PC-9 (cell line): ENCODE measurements at regions not wholly inside any gene's neighbourhood (a gene's known extent, or its start where the extent isn't known, plus 50 kb on each side); places are given as distances from the start of the nearest gene placed in this dataset.

Source experiments
- CTCF ChIP-seq: fragments of 200-600 bp; sonication (generic); conservative IDR thresholded peaks from 2 replicates; pipeline ENCODE4 v1.6.1; 2017; ENCODE audit warnings: mixed run types, antibody characterized with exemption, mild to moderate bottlenecking, moderate library complexity
- EZH2 ChIP-seq: fragments of 200-600 bp; sonication (generic); IDR thresholded peaks from 2 replicates; pipeline ENCODE4 v1.8.0; 2017; ENCODE audit warnings: antibody characterized with exemption, low read depth

GRCh38 chr5:124996023-124996763 lies 249.8 kb upstream of the ZNF608 start:
- TF ChIP-seq CTCF = no peak
- no peak for TF ChIP-seq EZH2
